ENCODE measurements at regions not wholly inside any gene's neighbourhood (a gene's known extent, or its start where the extent isn't known, plus 50 kb on each side); places are given as distances from the start of the nearest gene placed in this dataset.
"Not testable (repeated sequence)": the region's sequence is repeated elsewhere in the genome, so short reads cannot be mapped to it uniquely, and the experiment has no call there.

DNA sequence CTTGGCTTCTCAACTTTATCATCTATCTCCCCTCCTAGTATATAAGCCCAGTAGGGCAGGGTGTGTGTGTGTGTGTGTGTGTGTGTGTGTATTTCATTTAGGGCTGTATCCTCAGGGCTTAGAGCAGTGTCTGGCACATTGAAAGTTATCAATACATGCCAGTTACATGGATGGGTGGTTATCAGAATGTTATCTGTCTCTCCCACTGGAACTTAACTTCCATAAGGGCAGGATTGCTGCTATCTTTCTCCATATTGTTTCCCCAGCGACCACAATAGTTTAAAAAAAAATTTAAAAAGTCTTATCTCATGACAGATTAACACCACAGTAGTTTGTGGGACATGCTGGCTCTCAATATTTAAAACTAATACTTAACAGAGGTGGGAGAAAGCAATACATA lies 488.9 kb downstream of the PLCL1 start:
- no peak for DNase-seq (ENCODE audit: low read depth)

DNA sequence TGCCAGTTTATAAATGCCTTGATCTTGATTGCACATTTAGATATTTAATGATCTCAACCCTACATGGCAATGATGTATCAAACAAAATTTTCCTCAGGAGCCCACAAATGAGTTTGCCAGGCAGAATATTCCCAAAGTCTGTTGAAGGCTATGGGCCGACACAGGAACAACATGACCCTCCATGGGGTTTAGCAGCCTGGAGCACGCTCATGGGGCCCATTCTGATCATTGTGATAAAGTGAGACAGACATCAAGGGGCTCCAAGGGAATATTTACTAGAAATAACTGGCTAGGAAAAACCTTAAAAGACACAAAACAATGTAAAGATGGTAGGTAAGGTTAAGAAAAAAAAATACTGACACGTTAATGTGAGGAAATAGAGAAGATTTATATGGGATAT lies 485.4 kb downstream of the PLCL1 start:
- DNase-seq (ENCODE audit: low read depth), result no peak

GRCh38 chr2:198287706-198288105 lies 483.3 kb downstream of the PLCL1 start:
- DNase-seq (ENCODE audit: low read depth), result no peak

DNA sequence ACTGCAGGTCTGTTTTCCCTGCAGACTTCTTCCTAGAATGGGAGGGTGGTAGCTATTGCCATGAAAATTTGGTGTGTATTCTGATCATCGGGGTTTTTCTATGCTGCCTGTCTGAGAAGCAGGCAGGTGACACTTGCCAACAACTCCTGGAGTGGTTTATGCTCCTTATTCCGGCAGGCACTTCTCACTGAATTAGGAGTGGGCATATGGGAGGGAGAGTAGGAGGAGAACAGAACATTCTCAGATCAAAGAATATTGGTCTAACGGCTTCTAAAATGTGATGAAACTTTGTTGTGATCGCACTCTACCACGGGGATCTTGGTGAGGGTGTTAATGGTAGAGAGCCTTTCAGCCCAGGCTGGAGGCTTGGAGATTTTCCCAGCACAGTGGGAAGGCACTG lies 480.8 kb downstream of the PLCL1 start:
- no peak for DNase-seq (ENCODE audit: low read depth)

DNA sequence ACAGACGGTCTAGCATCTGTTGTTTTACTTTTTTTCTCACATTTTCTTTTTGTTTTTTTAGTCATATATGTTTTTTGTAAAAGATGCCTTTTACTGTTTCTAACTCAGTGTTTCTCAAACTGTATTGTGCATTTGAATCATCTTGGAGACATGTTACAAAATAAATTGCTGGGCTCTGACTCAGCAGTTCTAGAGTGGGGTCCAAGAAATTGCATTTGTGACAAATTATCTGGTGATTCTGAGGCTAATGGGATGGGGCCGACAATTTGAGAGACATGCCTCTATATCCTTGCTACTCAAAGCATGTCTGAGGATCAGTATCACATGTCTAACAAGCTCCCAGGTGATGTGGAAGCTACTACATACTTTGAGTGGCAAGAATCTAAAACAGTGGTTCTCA lies 478.8 kb downstream of the PLCL1 start:
- DNase-seq (ENCODE audit: low read depth), result no peak

GRCh38 chr2:198282061-198282460 lies 477.7 kb downstream of the PLCL1 start:
- DNase-seq (ENCODE audit: low read depth), result no peak

GRCh38 chr2:198280145-198280544 lies 475.8 kb downstream of the PLCL1 start:
- no peak for DNase-seq (ENCODE audit: low read depth)

GRCh38 chr2:198279026-198279425 lies 474.6 kb downstream of the PLCL1 start:
- no peak for DNase-seq (ENCODE audit: low read depth)

DNA sequence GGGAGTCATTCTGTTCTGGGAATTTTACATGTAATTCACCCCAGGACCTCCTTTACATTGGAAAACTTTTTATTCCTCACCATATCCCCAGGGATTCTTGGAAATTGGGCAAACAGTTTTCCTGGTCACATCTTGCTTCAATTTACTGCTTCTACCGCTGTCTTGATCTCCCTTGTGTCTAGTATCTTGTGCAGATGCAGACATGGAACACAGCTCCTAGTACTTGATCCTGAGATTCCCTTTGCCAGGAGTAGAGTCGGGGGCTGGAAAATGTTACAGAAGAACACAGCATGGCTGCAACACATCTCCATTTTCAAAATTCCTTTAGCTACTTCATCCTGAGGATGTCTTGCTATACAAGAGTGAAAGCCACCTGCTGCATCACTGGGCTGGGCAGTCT lies 472.8 kb downstream of the PLCL1 start:
- DNase-seq (ENCODE audit: low read depth), result no peak

DNA sequence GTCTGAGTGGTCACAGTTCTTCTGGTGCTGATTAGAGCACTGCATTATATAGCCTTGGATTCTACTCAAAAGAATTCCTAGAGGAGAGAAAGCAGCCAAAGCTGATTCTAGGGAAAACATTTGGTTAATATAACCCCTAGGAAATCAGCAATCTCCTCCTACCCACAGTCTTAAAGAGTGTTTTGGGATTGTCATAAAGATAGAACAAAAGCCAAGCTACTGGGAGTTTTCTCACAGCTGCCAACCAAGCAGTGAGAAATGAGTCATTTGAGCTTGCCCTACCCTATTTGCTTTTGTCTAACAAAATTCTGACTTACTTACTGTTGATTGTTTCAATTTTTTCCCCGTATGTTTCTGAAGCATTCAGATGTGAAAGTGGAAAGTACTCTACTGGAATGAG lies 469.3 kb downstream of the PLCL1 start:
- no peak for DNase-seq (ENCODE audit: low read depth)

DNA sequence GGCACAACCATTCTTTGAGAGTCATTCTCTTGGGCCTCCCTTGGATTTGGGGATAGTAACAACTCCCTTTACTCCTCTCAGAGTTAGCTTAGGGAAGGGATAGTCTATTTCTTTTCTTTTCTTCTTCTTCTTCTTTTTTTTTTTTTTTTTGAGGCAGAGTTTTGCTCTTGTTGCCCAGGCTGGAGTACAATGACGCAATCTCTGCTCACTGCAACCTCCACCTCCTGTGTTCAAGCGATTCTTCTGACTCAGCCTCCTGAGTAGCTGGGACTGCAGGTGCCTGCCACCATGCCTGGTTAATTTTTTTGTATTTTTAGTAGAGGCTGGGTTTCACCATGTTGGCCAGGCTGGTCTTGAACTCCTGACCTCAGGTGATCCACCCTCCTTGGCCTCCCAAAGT lies 465.8 kb downstream of the PLCL1 start:
- DNase-seq (ENCODE audit: low read depth), result not testable (repeated sequence)

- no peak for DNase-seq (ENCODE audit: low read depth)
Observed at GRCh38 chr2:198268519-198268918, 464.1 kb downstream of the PLCL1 start.

DNA sequence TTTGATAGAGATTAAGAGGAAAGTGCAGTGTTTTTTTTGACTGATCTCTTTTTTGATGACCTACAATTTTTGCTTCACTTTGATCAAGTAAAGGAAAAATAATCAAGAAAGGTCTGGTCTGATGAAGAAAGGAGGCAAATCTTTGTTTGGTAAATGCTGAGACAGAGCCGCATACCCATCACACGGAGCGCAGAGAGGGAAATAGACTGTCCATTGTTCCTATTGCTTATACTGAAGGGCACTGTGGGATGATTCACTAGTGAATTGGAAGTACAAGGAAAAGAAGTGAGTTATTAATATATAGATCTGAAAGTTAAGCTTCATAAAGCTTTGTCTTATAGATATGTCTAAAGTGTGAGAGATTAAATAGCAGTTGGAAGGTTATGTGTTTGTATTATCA lies 455.1 kb downstream of the PLCL1 start:
- DNase-seq (ENCODE audit: low read depth), result no peak

DNA sequence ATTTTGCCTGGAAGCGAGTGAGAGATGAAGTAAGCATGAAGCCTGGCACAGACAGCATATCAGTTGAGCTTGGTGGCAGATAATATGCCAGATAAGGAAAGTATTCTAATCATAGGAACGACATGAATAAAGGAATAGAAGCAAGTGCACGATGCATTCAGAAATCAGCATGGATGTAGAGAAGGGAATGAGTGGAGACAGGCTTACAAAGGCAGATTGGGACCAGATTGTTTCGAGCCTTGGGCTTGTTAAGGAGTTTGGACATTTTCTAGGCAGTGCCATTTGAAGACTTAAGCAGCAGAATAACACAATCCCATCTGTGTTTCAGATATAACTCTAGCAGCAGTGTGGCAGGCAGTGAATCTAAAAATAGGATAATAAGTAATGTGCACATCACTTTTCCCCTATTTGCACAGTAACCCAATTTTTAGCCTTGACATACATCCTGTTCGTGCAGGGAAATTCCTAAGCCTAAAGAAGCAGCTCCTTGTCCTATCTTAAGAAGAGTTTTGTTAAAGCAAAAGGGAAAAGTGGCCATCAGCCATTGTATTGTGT lies 450.2 kb downstream of the PLCL1 start:
- no peak for DNase-seq (ENCODE audit: low read depth)

DNA sequence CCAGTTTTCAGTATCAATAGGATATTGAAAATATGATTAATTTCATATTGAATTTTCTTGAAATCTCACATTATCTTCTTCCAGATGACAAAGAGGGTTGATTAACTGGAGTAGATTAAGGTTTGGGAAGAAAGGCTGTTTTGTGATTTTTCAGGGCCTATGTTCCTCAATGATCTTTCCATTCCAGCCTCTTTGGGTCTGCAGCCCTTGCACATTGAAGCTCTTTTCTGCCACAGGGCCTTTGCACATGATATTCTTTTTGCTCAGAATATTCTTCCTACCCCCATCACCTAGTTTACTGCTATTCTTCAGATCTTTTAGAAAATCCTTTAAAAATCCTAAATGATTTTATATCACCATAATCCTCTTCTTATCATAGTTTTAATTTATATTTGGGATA lies 449.6 kb downstream of the PLCL1 start:
- no peak for DNase-seq (ENCODE audit: low read depth)

DNA sequence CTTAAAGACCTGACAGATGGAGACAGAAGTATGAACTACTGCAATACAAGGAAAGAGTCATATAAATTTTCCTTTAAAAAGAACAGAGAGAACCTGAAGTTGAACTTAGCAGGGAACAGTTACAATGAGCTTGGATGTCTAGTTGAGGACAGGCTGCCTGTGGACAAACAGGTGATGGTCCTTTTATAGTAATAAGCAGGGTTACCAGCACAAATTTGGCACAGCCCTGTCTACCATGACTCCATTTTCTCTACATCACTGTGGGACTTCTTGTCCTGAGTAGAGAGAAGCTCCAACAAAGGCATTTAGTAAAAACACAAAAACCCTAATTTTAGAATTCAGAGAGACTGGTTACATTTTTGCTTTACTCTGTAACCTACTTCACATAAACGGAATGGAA lies 448.1 kb downstream of the PLCL1 start:
- no peak for DNase-seq (ENCODE audit: low read depth)

DNA sequence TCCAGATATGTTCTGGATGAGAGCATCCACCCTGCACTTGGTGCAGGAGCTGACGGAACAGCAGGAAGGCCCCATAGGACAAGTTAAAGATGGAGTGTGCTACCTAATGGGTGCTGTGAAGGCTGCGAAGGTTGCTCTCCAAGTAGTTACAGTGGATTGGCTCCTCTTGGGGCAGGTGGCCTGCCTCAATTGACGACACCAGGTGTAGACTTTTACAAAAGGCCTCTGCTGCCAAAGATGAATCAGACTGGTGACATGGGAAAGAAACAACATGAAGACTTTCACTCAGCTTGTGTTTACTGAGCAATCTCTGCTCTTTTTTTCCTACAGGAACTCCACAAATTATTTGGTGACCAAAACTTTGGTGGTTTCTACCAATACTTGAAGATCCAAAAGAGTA lies 437.7 kb downstream of the PLCL1 start:
- no peak for DNase-seq (ENCODE audit: low read depth)

DNA sequence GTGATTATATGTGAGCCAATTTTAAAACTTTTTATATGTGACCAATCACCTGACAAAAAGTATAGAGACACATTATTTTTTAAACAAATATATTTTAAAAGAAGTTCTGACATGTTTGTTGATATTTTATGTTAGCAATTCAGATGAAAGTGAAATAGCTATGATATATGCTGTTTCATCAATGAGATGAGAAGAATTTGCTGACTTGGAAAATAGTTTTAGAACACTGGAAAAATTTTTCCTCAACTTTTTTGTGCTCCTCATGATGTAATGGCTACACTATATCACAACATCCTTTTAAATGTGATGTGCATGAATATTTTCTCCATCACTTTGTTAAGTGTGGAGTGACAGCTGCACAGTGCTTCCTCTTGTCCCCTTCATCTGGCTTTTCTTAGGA lies 434.0 kb downstream of the PLCL1 start:
- DNase-seq (ENCODE audit: low read depth), result no peak

GRCh38 chr2:198236338-198236737 lies 431.9 kb downstream of the PLCL1 start:
- no peak for DNase-seq (ENCODE audit: low read depth)

- no peak for DNase-seq (ENCODE audit: low read depth)
Observed at GRCh38 chr2:198232281-198232680, 427.9 kb downstream of the PLCL1 start.

GRCh38 chr2:198231562-198231961 lies 427.2 kb downstream of the PLCL1 start:
- no peak for DNase-seq (ENCODE audit: low read depth)

GRCh38 chr2:198220763-198221610 lies 416.6 kb downstream of the PLCL1 start:
- DNase-seq (ENCODE audit: low read depth), result no peak

GRCh38 chr2:198219292-198219691 lies 414.9 kb downstream of the PLCL1 start:
- no peak for DNase-seq (ENCODE audit: low read depth)

GRCh38 chr2:198214114-198214596 lies 409.8 kb downstream of the PLCL1 start:
- DNase-seq (ENCODE audit: low read depth), result no peak
